ENCODE measurements at regions not wholly inside any gene's neighbourhood (a gene's known extent, or its start where the extent isn't known, plus 50 kb on each side); places are given as distances from the start of the nearest gene placed in this dataset.
"Not testable (repeated sequence)": the region's sequence is repeated elsewhere in the genome, so short reads cannot be mapped to it uniquely, and the experiment has no call there.

- no peak for DNase-seq
Measured at GRCh38 chr3:88812576-88812975, 294.8 kb upstream of the EPHA3 start.

- no peak for DNase-seq
Measured at GRCh38 chr3:88816445-88816844, 291.0 kb upstream of the EPHA3 start.

- no peak for DNase-seq
Measured at GRCh38 chr3:88824666-88825564, 282.5 kb upstream of the EPHA3 start.

- DNase-seq: no peak
Measured at GRCh38 chr3:88828466-88828865, 279.0 kb upstream of the EPHA3 start.

- no peak for DNase-seq
Measured at GRCh38 chr3:88852606-88853005, 254.8 kb upstream of the EPHA3 start.

GRCh38 chr3:88863196-88863595 is 244.2 kb upstream of the EPHA3 start:
- no peak for DNase-seq

GRCh38 chr3:88876724-88877123 is 230.7 kb upstream of the EPHA3 start:
- no peak for DNase-seq

GRCh38 chr3:88879905-88880304 is 227.5 kb upstream of the EPHA3 start:
- no peak for DNase-seq

GRCh38 chr3:88882121-88882520 is 225.3 kb upstream of the EPHA3 start:
- DNase-seq: no peak

GRCh38 chr3:88886624-88887023 is 220.8 kb upstream of the EPHA3 start:
- DNase-seq: not testable (repeated sequence)

- no peak for DNase-seq
Measured at GRCh38 chr3:88896026-88896425, 211.4 kb upstream of the EPHA3 start.

- no peak for DNase-seq
Measured at GRCh38 chr3:88912294-88912877, 195.0 kb upstream of the EPHA3 start.

- DNase-seq: no peak
Measured at GRCh38 chr3:88918841-88919240, 188.6 kb upstream of the EPHA3 start.

GRCh38 chr3:88921986-88922385 is 185.4 kb upstream of the EPHA3 start:
- no peak for DNase-seq

GRCh38 chr3:88926221-88926620 is 181.2 kb upstream of the EPHA3 start:
- DNase-seq: no peak

GRCh38 chr3:88930611-88931010 is 176.8 kb upstream of the EPHA3 start:
- no peak for DNase-seq

- no peak for DNase-seq
Measured at GRCh38 chr3:88936831-88937230, 170.6 kb upstream of the EPHA3 start.

GRCh38 chr3:88940296-88940695 is 167.1 kb upstream of the EPHA3 start:
- no peak for DNase-seq

GRCh38 chr3:88947013-88947412 is 160.4 kb upstream of the EPHA3 start:
- no peak for DNase-seq

GRCh38 chr3:88954853-88955252 is 152.6 kb upstream of the EPHA3 start:
- DNase-seq: no peak

GRCh38 chr3:88955274-88955673 is 152.1 kb upstream of the EPHA3 start:
- no peak for DNase-seq

- no peak for DNase-seq
Measured at GRCh38 chr3:88957711-88958439, 149.5 kb upstream of the EPHA3 start.

GRCh38 chr3:88960019-88960418 is 147.4 kb upstream of the EPHA3 start:
- no peak for DNase-seq

GRCh38 chr3:88963003-88963402 is 144.4 kb upstream of the EPHA3 start:
- DNase-seq: no peak

Measured in hematopoietic multipotent progenitor cell treated with erythropoietin and hydrocortisone succinate and interleukin-3 and kit ligand, for 6 days (in vitro differentiated cells).